Body of pancreas (tissue), 4 donors: ENCODE measurements at regions not wholly inside any gene's neighbourhood (a gene's known extent, or its start where the extent isn't known, plus 50 kb on each side); places are given as distances from the start of the nearest gene placed in this dataset.

ENCODE experiments used
- ATAC-seq: fragments of 150-250 bp; one replicate; pipeline ENCODE4 v1.9.1; 2016
- DNase-seq, 4 donors: peaks; one replicate each; pipeline ENCODE4 v3.0.0-alpha.2; 2019
- H3K27ac ChIP-seq, 4 donors: fragments of 200-600 bp; sonication (generic); 1 replicate in 3 of 4; 2 replicates in 1 of 4; pipeline versions ENCODE4 v1.5.1 to v1.6.1; 2016 to 2019; ENCODE audit warnings: mild to moderate bottlenecking in 1 of 4, mixed read lengths in 1 of 4, moderate library complexity in 1 of 4
- H3K27me3 ChIP-seq, 2 donors: fragments of 200-600 bp; sonication (generic); one replicate each; pipeline ENCODE4 v1.6.0; 2016; ENCODE audit warnings: mild to moderate bottlenecking in 1 of 2
- H3K36me3 ChIP-seq, 2 donors: fragments of 200-600 bp; sonication (generic); replicated peaks in 1 of 2; 2 replicates each; pipeline ENCODE4 v1.5.1; 2016; ENCODE audit warnings: low read depth in 2 of 2; ENCODE audit not compliant: insufficient read depth in 1 of 2
- H3K4me1 ChIP-seq: fragments of 200-600 bp; sonication (generic); one replicate; pipeline ENCODE4 v1.6.0; 2016
- H3K4me3 ChIP-seq, 2 donors: fragments of 200-600 bp; sonication (generic); 1 replicate in 1 of 2; 2 replicates in 1 of 2; pipeline ENCODE4 v1.5.1; 2016 to 2019
- H3K9me3 ChIP-seq, 3 donors: fragments of 200-600 bp; sonication (generic); 1 replicate in 2 of 3; 2 replicates in 1 of 3; pipeline ENCODE4 v1.5.1; 2016
- CTCF ChIP-seq, 7 experiments: fragments of 450-650 bp in 4 of 7; fragments of 200-600 bp in 3 of 7; sonication (generic) in 3 of 7; IDR thresholded peaks; one replicate each; pipeline ENCODE4 v1.5.1; 2016 to 2019; ENCODE audit warnings: antibody characterized with exemption in 7 of 7
- POLR2A ChIP-seq, 3 donors: fragments of 450-650 bp; IDR thresholded peaks; one replicate each; pipeline ENCODE4 v1.6.1; 2016; ENCODE audit warnings: antibody characterized with exemption in 3 of 3, mild to moderate bottlenecking in 2 of 3
- WGBS, 2 donors: methylation state at CpG; one replicate each; pipeline ENCODE4 v1.1.5; 2017; 5-methylcytosine and 5-hydroxymethylcytosine counted together
- intact Hi-C: fragments of 100-400 bp; cut with DNase I; formaldehyde crosslinking; loops from one replicate; pipeline ENCODE4 v1.15.1; 2023

DNA sequence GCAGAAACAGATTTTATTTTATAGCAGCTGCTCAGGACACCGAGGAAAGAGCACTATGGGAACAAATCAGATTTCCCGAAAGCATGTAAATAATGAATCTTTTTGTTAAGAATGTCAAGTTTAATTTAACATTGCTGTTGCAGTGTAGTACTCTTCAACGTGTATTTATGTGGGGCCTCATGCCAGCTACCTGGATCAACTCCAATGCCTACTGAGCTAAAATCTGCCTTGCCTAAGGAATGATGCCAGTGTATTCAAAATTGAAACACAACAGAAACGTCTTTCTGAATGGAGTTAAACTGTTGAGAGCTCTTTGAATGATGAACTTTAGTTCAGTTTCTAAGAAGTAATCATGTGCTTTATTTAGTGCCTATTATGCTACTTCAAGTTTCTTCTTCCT lies 1379.8 kb upstream of the ATXN8OS start:
- Histone ChIP-seq H3K27me3 (no peaks in the 10 kb centered on the region), H3K4me3 (no peak overlapping the region), H3K27ac (no peak overlapping the region), H3K36me3 (no peaks in the 10 kb centered on the region), H3K9me3 (no peaks in the 10 kb centered on the region), H3K4me1 (no peaks in the 10 kb centered on the region)
- no peak for DNase-seq
- intact Hi-C loops, result no loop called here
- ATAC-seq, result no peak
- 47 to 52% methylated on average over 4 of the region's 4 CpGs for WGBS, 2 donors
- TF ChIP-seq POLR2A (IDR thresholded peaks at IDR 0.05) (no peak), CTCF (IDR thresholded peaks at IDR 0.05) (no peak)

- 73 to 87% methylated on average over 1 of the region's 1 CpG for WGBS, 2 donors
- no peak for DNase-seq
- no peaks in the 10 kb centered on the region for H3K36me3 ChIP-seq
- no peaks in the 10 kb centered on the region for H3K9me3 ChIP-seq
- no peaks in the 10 kb centered on the region for H3K27me3 ChIP-seq
- ATAC-seq, result no peak
- no peaks in the 10 kb centered on the region for H3K4me1 ChIP-seq
- no peak overlapping the region for H3K4me3 ChIP-seq
- no peak for TF ChIP-seq CTCF (IDR thresholded peaks at IDR 0.05)
- TF ChIP-seq POLR2A (IDR thresholded peaks at IDR 0.05), result no peak
- no peak overlapping the region for H3K27ac ChIP-seq
- intact Hi-C loops, result no loop called here
These were observed 1380.5 kb upstream of the ATXN8OS start for GRCh38 chr13:68727165-68727564.

GRCh38 chr13:68719815-68720214 lies 1387.8 kb upstream of the ATXN8OS start:
- intact Hi-C loops, result no loop called here
- no peaks in the 10 kb centered on the region for H3K4me1 ChIP-seq
- H3K27me3 ChIP-seq, result no peaks in the 10 kb centered on the region
- H3K36me3 ChIP-seq, result no peaks in the 10 kb centered on the region
- H3K4me3 ChIP-seq, result no peak overlapping the region
- no peak for DNase-seq
- no peak for ATAC-seq
- 80 to 84% methylated on average over 3 of the region's 3 CpGs for WGBS, 2 donors
- no peaks in the 10 kb centered on the region for H3K9me3 ChIP-seq
- H3K27ac ChIP-seq, result no peak overlapping the region
- TF ChIP-seq POLR2A (IDR thresholded peaks at IDR 0.05), result no peak
- TF ChIP-seq CTCF (IDR thresholded peaks at IDR 0.05), result no peak

DNA sequence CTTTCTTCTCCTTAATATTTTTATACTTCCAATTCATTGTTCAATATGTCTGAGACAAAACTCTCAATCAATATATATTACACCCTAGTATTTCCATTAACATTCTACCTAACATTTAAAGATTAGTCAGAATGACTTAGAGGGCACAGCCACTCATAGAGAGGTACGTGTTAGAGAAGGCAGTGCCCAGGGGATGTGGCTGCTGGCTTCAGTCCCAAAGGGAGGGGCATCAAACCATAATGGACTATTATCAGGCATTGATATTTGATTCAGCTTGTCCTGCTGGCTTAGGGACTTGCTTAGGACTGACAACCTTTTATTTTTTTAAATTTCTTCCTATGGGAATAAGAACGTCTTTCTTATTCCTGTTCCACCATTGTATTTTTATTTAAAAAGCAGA lies 1392.0 kb upstream of the ATXN8OS start:
- Histone ChIP-seq H3K4me3 (no peak overlapping the region), H3K36me3 (no peaks in the 10 kb centered on the region), H3K4me1 (no peaks in the 10 kb centered on the region), H3K27ac (no peak overlapping the region), H3K27me3 (no peaks in the 10 kb centered on the region), H3K9me3 (no peaks in the 10 kb centered on the region)
- ATAC-seq (no peak), DNase-seq (no peak)
- no peak for TF ChIP-seq CTCF (IDR thresholded peaks at IDR 0.05)
- TF ChIP-seq POLR2A (IDR thresholded peaks at IDR 0.05), result no peak
- WGBS, 2 donors, result 43 to 45% methylated on average over 2 of the region's 2 CpGs
- intact Hi-C loops, result no loop called here

DNA sequence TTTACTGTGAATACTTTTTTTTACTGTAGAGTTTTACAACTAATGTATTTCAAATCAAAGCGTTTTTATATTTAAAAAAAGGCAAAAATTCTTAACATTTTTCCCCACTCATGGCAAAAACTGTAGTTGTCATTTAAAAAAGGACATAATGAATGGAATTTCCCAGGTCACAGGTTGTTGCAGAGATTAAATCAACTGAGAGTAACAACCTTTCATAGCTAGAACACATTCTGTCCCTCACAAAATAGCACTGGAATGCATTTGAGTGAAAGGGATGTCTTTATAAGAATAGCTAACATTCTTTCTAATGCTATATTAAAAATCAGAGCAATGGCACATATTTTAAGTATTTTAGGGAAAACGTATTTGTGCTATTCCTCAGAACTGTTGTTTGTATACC lies 1393.3 kb upstream of the ATXN8OS start:
- no peak for TF ChIP-seq CTCF (IDR thresholded peaks at IDR 0.05)
- TF ChIP-seq POLR2A (IDR thresholded peaks at IDR 0.05), result no peak
- Histone ChIP-seq H3K9me3 (no peaks in the 10 kb centered on the region), H3K27me3 (no peaks in the 10 kb centered on the region), H3K36me3 (no peaks in the 10 kb centered on the region), H3K4me1 (no peaks in the 10 kb centered on the region), H3K27ac (no peak overlapping the region), H3K4me3 (no peak overlapping the region)
- ATAC-seq (no peak), DNase-seq (no peak)
- WGBS, 2 donors, result 22 to 29% methylated on average over 2 of the region's 2 CpGs
- intact Hi-C loops, result no loop called here
